Choroid plexus epithelial cell (primary cell): ENCODE measurements at regions not wholly inside any gene's neighbourhood (a gene's known extent, or its start where the extent isn't known, plus 50 kb on each side); places are given as distances from the start of the nearest gene placed in this dataset.

Source experiments
- DNase-seq: peaks from one replicate; pipeline ENCODE4 v3.0.0-alpha.2; 2010; ENCODE audit warnings: low read depth
- H3K4me3 ChIP-seq: 2 replicates; pipeline ENCODE4 v1.5.1; 2011; ENCODE audit warnings: low read depth, mild to moderate bottlenecking, control low read depth, low read length, moderate library complexity
- TF ChIP-seq, protein P1 (sequence below): conservative IDR thresholded peaks from 2 replicates; pipeline ENCODE4 v1.5.1; 2011; ENCODE audit warnings: low read depth, mild to moderate bottlenecking, control low read depth, inconsistent platforms, low read length, moderate library complexity

DNA sequence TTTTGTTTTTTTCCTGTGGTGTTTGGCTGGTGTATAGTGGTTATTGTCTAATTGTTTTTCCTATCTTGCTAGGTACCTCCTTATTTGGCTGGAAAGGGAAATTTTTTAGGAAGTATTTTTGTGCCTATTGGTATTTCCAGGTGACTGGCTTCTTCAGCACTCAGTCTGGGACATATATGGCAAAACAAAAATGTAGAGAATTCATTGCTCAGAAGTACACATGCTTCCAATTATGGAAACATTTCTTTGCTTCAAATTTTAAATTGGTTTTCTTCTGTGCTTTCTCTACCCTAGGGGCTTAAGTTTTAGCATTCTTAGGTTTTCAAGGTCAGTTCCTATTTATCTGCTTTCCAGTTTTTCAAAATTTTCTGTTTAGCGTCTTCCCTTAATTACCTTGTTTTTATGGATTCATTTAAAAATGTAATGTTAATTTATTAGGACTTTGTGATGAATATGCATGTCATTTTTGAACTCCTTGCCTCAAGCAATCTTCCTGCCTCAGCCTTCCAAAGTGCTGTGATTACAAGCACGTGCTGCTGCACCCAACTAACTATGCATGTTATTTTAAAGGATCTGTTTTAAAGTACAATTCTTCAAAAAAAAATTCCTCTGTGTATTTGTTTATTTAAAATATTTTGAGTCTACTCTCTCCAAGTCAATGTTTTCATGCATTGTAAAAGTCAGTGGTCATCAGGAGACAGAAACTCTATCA is 231.9 kb upstream of the DPPA4 start:
- DNase-seq: no peak
- no peak overlapping the region for H3K4me3 ChIP-seq
- TF ChIP-seq, protein P1, sequence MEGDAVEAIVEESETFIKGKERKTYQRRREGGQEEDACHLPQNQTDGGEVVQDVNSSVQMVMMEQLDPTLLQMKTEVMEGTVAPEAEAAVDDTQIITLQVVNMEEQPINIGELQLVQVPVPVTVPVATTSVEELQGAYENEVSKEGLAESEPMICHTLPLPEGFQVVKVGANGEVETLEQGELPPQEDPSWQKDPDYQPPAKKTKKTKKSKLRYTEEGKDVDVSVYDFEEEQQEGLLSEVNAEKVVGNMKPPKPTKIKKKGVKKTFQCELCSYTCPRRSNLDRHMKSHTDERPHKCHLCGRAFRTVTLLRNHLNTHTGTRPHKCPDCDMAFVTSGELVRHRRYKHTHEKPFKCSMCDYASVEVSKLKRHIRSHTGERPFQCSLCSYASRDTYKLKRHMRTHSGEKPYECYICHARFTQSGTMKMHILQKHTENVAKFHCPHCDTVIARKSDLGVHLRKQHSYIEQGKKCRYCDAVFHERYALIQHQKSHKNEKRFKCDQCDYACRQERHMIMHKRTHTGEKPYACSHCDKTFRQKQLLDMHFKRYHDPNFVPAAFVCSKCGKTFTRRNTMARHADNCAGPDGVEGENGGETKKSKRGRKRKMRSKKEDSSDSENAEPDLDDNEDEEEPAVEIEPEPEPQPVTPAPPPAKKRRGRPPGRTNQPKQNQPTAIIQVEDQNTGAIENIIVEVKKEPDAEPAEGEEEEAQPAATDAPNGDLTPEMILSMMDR: no peak

DNA sequence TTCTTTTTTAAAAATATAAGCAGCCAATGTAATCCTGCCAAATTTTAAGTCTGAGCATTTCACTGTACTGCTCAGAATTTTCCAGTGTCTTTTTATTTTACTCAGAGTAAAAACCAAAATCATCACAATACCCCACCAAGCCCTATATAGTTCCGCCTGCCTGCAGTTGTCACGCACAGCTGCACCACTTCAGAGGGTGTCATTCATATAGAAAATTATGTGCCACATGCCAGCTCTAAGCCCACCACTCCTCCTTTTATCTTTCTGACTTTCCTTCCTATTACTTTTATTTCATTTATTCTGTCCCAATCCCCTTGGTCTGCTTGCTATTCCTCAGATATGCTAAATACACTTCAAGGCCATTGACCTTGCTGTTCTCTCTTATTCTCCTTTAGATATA is 233.1 kb upstream of the DPPA4 start:
- no peak for DNase-seq
- no peak overlapping the region for H3K4me3 ChIP-seq
- TF ChIP-seq, protein P1: no peak

DNA sequence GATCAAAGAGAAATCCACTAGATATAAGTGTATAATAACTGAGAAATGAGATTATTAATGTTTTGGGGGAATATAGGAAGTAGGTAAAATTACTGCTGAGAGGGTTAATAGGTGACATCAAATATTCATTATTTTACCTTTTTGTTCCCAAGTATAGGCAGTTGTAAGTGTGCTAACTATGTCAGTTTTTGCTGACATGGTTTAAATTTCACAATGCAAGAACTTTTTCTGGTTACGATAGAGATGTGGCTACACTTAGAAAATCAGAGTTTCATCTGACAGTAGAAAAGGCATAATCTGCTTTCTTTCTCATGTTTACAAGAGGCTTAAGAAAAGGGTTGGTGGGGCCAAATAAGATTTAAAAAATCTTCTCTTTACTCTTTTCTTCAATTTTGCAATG is 235.0 kb upstream of the DPPA4 start:
- no peak for DNase-seq
- no peak overlapping the region for H3K4me3 ChIP-seq
- TF ChIP-seq, protein P1: no peak

DNA sequence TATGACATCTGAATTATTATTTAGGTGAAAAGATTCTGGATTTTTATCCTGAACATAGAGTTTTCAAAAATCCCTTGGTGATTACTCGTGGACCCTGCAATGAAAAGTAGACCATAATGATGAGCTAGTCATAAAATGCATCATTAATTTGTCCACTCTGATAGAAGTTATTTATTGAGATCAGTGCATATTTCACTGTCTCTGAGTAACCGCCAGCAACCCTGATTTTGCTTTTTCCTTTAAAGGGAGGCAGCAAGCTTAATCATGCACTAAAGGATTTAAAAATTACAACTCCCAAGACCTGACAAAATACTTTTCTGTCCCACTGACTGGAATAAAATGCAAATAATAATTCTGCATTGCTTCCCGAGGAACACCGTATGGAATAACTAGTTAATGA is 259.6 kb upstream of the DPPA4 start:
- no peak overlapping the region for H3K4me3 ChIP-seq
- DNase-seq: no peak
- TF ChIP-seq, protein P1: no peak

DNA sequence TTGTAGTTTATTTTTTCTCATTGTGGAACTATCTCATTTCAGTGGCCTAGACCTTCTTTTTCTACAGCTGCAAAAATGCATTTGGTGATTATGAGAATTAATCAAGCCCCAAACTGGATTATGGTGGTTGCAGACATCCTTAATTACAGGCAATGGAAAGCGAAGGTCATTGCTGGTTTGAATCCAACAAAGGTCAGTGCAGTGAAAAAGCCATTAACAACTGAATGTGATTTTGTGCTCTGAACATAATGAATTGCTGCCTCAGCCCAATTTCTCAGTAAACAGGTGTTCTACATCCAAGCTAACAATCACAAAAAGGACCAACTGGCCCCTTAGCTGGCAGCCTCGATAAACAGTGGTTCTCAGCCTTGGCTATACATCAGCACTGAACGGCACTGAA is 260.1 kb upstream of the DPPA4 start:
- H3K4me3 ChIP-seq: no peak overlapping the region
- DNase-seq: no peak
- TF ChIP-seq, protein P1: no peak

DNA sequence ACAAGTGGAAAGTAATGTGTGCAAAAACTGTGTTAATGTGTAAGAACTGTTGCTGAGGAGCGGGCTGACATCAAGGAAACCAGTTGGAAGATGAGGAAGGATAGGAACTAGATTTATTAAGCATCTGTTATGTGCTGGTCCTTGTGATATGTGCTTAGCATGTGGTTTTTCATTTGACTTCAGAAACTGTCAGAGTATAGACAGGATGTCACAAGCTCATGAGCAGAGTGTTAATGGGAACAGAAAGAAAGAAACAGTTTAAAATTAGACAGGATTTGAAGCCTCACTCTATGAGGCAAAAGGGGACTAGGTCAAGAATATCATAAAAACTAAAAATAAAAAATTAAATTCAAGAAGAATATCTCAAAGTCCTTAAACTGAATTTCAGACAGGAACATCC is 270.6 kb upstream of the DPPA4 start:
- TF ChIP-seq, protein P1: no peak
- H3K4me3 ChIP-seq: no peak overlapping the region
- DNase-seq: no peak

DNA sequence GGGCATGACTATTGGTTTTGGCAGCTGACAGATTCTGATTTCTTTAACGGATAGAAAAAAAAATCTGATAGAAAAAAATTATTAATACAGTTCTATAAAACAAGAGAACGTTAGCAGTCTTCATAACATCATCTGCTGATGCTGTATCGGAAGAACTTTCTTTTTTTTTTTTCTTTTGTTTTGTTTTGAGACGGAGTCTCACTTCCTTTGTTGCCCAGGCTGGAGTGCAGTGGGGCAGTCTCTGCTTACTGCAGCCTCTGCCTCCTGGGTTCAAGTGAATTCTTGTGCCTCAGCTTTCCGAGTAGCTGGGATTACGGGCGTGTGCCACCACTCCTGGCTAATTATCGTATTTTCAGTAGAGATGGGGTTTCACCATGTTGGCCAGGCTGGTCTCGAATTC is 271.2 kb upstream of the DPPA4 start:
- TF ChIP-seq, protein P1: no peak
- no peak for DNase-seq
- no peak overlapping the region for H3K4me3 ChIP-seq
